WTC11 (cell line): ENCODE measurements at regions not wholly inside any gene's neighbourhood (a gene's known extent, or its start where the extent isn't known, plus 50 kb on each side); places are given as distances from the start of the nearest gene placed in this dataset.

Experiments used
- ATAC-seq: fragments of 200-7000 bp; cut with Tn5 transposase; 2 replicates; pipeline ENCODE4 v1.10.0; 2021; ENCODE audit warnings: mild to moderate bottlenecking, moderate library complexity
- CTCF ChIA-PET: fragments of 300-600 bp; sonication (Branson Sonifier 250); formaldehyde crosslinking; loops from one replicate; lab custom pipeline; 2021; ENCODE audit warnings: antibody characterized with exemption; lab: Charles Lee
- POLR2A ChIA-PET: fragments of 350-600 bp; sonication (Branson Sonifier 250); formaldehyde crosslinking; loops from one replicate; lab custom pipeline; 2021; ENCODE audit warnings: antibody characterized with exemption; lab: Charles Lee
- DNase-seq: peaks from one replicate; pipeline ENCODE4 v3.0.0; 2021; ENCODE audit warnings: low spot score
- H3K27ac Mint-ChIP-seq: 2 replicates; pipeline ENCODE4 v1.8.0; 2021; ENCODE audit warnings: mixed read lengths
- H3K27me3 Mint-ChIP-seq: 2 replicates; pipeline ENCODE4 v1.8.0; 2021; ENCODE audit warnings: low read depth, mild to moderate bottlenecking, moderate library complexity, mixed read lengths
- H3K36me3 Mint-ChIP-seq: 2 replicates; pipeline ENCODE4 v1.8.0; 2021; ENCODE audit warnings: mixed read lengths
- H3K4me1 Mint-ChIP-seq: 2 replicates; pipeline ENCODE4 v1.8.0; 2022; ENCODE audit warnings: mixed read lengths
- H3K4me3 Mint-ChIP-seq: 2 replicates; pipeline ENCODE4 v1.8.0; 2021; ENCODE audit warnings: mild to moderate bottlenecking, moderate library complexity, mixed read lengths
- H3K9me3 Mint-ChIP-seq: 2 replicates; pipeline ENCODE4 v1.8.0; 2021; ENCODE audit warnings: mixed read lengths
- AR ChIP-seq: fragments of 250-450 bp; sonication (Bioruptor Pico); IDR thresholded peaks from 2 replicates; pipeline ENCODE4 v1.9.0; 2021; ENCODE audit warnings: mild to moderate bottlenecking
- ATF6 ChIP-seq: sonication (generic); formaldehyde crosslinking; IDR thresholded peaks from 2 replicates; pipeline ENCODE4 v1.8.1; 2023; ENCODE audit warnings: mild to moderate bottlenecking, missing genetic modification reagents
- E2F5 ChIP-seq: sonication (generic); formaldehyde crosslinking; IDR thresholded peaks from 2 replicates; pipeline ENCODE4 v1.8.1; 2022; ENCODE audit warnings: mild to moderate bottlenecking, moderate library complexity, missing genetic modification reagents
- ERG ChIP-seq: fragments of 250-450 bp; sonication (Bioruptor Pico); IDR thresholded peaks from 2 replicates; pipeline ENCODE4 v1.8.0; 2021; ENCODE audit warnings: mild to moderate bottlenecking
- ETV6 ChIP-seq: sonication (generic); formaldehyde crosslinking; IDR thresholded peaks from 2 replicates; pipeline ENCODE4 v1.8.1; 2022; ENCODE audit warnings: mild to moderate bottlenecking, missing genetic modification reagents
- FOXJ3 ChIP-seq: sonication (generic); formaldehyde crosslinking; IDR thresholded peaks from 2 replicates; pipeline ENCODE4 v1.9.0; 2021; ENCODE audit warnings: missing genetic modification reagents, mild to moderate bottlenecking, borderline replicate concordance
- HMGA2 ChIP-seq: fragments of 250-450 bp; sonication (Bioruptor Pico); IDR thresholded peaks from 2 replicates; pipeline ENCODE4 v1.4.0; 2021; ENCODE audit warnings: mild to moderate bottlenecking, moderate library complexity
- IRF1 ChIP-seq: sonication (generic); formaldehyde crosslinking; IDR thresholded peaks from 2 replicates; pipeline ENCODE4 v1.8.0; 2023; ENCODE audit warnings: missing genetic modification reagents
- JUN ChIP-seq: sonication (generic); formaldehyde crosslinking; IDR thresholded peaks from 2 replicates; pipeline ENCODE4 v1.8.0; 2023; ENCODE audit warnings: mild to moderate bottlenecking, missing genetic modification reagents
- PRRX2 ChIP-seq: fragments of 250-450 bp; sonication (Bioruptor Pico); IDR thresholded peaks from 2 replicates; pipeline ENCODE4 v1.8.0; 2021; ENCODE audit warnings: mild to moderate bottlenecking
- RELA ChIP-seq: sonication (generic); formaldehyde crosslinking; IDR thresholded peaks from 2 replicates; pipeline ENCODE4 v1.8.1; 2022; ENCODE audit warnings: missing genetic modification reagents, mild to moderate bottlenecking, borderline replicate concordance
- RORB ChIP-seq: fragments of 250-450 bp; sonication (Bioruptor Pico); IDR thresholded peaks from 2 replicates; pipeline ENCODE4 v1.9.0; 2021; ENCODE audit warnings: mild to moderate bottlenecking
- SMAD3 ChIP-seq: sonication (generic); formaldehyde crosslinking; IDR thresholded peaks from 2 replicates; pipeline ENCODE4 v1.8.0; 2022; ENCODE audit warnings: missing genetic modification reagents, mild to moderate bottlenecking, borderline replicate concordance
- TCF7 ChIP-seq: sonication (generic); formaldehyde crosslinking; IDR thresholded peaks from 2 replicates; pipeline ENCODE4 v1.8.0; 2022; ENCODE audit warnings: mild to moderate bottlenecking, low read depth, missing genetic modification reagents, moderate library complexity
- TEAD1 ChIP-seq: sonication (generic); formaldehyde crosslinking; IDR thresholded peaks from 2 replicates; pipeline ENCODE4 v1.8.0; 2022; ENCODE audit warnings: mild to moderate bottlenecking, missing genetic modification reagents
- USF2 ChIP-seq: sonication (generic); formaldehyde crosslinking; IDR thresholded peaks from 2 replicates; pipeline ENCODE4 v1.8.1; 2023; ENCODE audit warnings: mild to moderate bottlenecking, missing genetic modification reagents, moderate library complexity
- ZNF219 ChIP-seq: sonication (generic); formaldehyde crosslinking; IDR thresholded peaks from 2 replicates; pipeline ENCODE4 v1.8.0; 2023; ENCODE audit warnings: missing genetic modification reagents, mild to moderate bottlenecking, borderline replicate concordance
- ZNF396 ChIP-seq: fragments of 250-450 bp; sonication (Bioruptor Pico); IDR thresholded peaks from 2 replicates; pipeline ENCODE4 v1.8.0; 2021; ENCODE audit warnings: mild to moderate bottlenecking, moderate library complexity, borderline replicate concordance

- no peak for TF ChIP-seq E2F5
Observed at GRCh38 chr2:83528767-83529166, 930.3 kb downstream of the SUCLG1 start (continued).

GRCh38 chr2:83522891-83523493 is 936.1 kb downstream of the SUCLG1 start:
- H3K27me3 Mint-ChIP-seq = no peaks in the 10 kb centered on the region
- DNase-seq = no peak

GRCh38 chr2:83517727-83518368 is 941.2 kb downstream of the SUCLG1 start:
- DNase-seq (peak; percentile 21), ATAC-seq (peak; percentile 74)
- Mint-ChIP-seq H3K4me1 (peaks cover 5% of the 10 kb centered on the region; the same call in 1 of the 2 replicates), H3K27ac (no peak overlapping the region), H3K4me3 (no peak overlapping the region), H3K9me3 (peaks cover 9% of the 10 kb centered on the region), H3K36me3 (peaks cover 5% of the 10 kb centered on the region), H3K27me3 (no peaks in the 10 kb centered on the region)
- ChIA-PET CTCF (interaction anchor here (1.2 to 2.1 kb wide), 7 partner anchors 10 to 195 kb away, joined by 3 to 12 read pairs (median 6); no protein-coding TSS in a partner anchor), POLR2A (no interaction called here)
- TF ChIP-seq IRF1 (CRISPR knock-in tag) = no peak
- TF ChIP-seq PRRX2 (CRISPR knock-in tag) = no peak
- no peak for TF ChIP-seq FOXJ3
- TF ChIP-seq RELA (CRISPR knock-in tag) = no peak
- TF ChIP-seq TEAD1 (CRISPR knock-in tag) = no peak
- no peak for TF ChIP-seq SMAD3 (CRISPR knock-in tag)
- TF ChIP-seq ZNF396 (CRISPR knock-in tag) = no peak
- no peak for TF ChIP-seq RORB (CRISPR knock-in tag)
- TF ChIP-seq HMGA2 (CRISPR knock-in tag) = no peak
- TF ChIP-seq JUN (CRISPR knock-in tag) = no peak
- no peak for TF ChIP-seq ATF6
- TF ChIP-seq ERG = no peak

More at GRCh38 chr2:83522891-83523493, 936.1 kb downstream of the SUCLG1 start:
- ATAC-seq = no peak
- ChIA-PET POLR2A (interaction anchor here (0.6 kb wide), 1 partner anchor 576 kb away, joined by 3 read pairs; no protein-coding TSS in a partner anchor), CTCF (no interaction called here)
- H3K36me3 Mint-ChIP-seq = peaks cover 5% of the 10 kb centered on the region
- H3K27ac Mint-ChIP-seq = no peak overlapping the region
- H3K9me3 Mint-ChIP-seq = peaks cover 5% of the 10 kb centered on the region
- no peaks in the 10 kb centered on the region for H3K4me1 Mint-ChIP-seq
- TF ChIP-seq ZNF219 (CRISPR knock-in tag) (no peak), USF2 (no peak), TCF7 (CRISPR knock-in tag) (no peak), ETV6 (CRISPR knock-in tag) (no peak), AR (no peak)
- no peak overlapping the region for H3K4me3 Mint-ChIP-seq
